Subcutaneous abdominal adipose tissue (tissue), 5 donors: ENCODE measurements at regions not wholly inside any gene's neighbourhood (a gene's known extent, or its start where the extent isn't known, plus 50 kb on each side); places are given as distances from the start of the nearest gene placed in this dataset.
A peak's percentile ranks its signal among the peaks of the same experiment; 100 is the strongest.
"Not testable (repeated sequence)": the region's sequence is repeated elsewhere in the genome, so short reads cannot be mapped to it uniquely, and the experiment has no call there.

Experiments used
- H3K27ac ChIP-seq: one replicate; pipeline ENCODE4 v1.7.0; 2013; ENCODE audit warnings: low read depth, mild to moderate bottlenecking, inconsistent platforms, low read length, moderate library complexity
- H3K27me3 ChIP-seq, 5 donors: one replicate each; pipeline ENCODE4 v1.7.0; 2013; ENCODE audit warnings: low read length in 5 of 5, inconsistent platforms in 1 of 5; ENCODE audit not compliant: control insufficient read depth in 5 of 5, insufficient read depth in 4 of 5
- H3K36me3 ChIP-seq, 5 donors: one replicate each; pipeline ENCODE4 v1.7.0; 2013; ENCODE audit warnings: low read length in 5 of 5; ENCODE audit not compliant: control insufficient read depth in 5 of 5, insufficient read depth in 5 of 5
- H3K4me1 ChIP-seq, 5 donors: one replicate each; pipeline ENCODE4 v1.7.0; 2013; ENCODE audit warnings: low read length in 5 of 5, mild to moderate bottlenecking in 3 of 5, moderate library complexity in 1 of 5; ENCODE audit not compliant: control insufficient read depth in 5 of 5, insufficient read depth in 5 of 5
- H3K4me3 ChIP-seq, 5 donors: one replicate each; pipeline ENCODE4 v1.7.0; 2013; ENCODE audit warnings: low read length in 5 of 5, low read depth in 1 of 5
- H3K9ac ChIP-seq, 5 donors: one replicate each; pipeline ENCODE4 v1.7.0; 2013; ENCODE audit warnings: low read length in 5 of 5, mild to moderate bottlenecking in 4 of 5, moderate library complexity in 3 of 5
- H3K9me3 ChIP-seq, 5 donors: one replicate each; pipeline ENCODE4 v1.7.0; 2013; ENCODE audit warnings: low read length in 5 of 5; ENCODE audit not compliant: control insufficient read depth in 5 of 5
- donor health status: healthy.
- donor health status: healthy.
- donor health status: healthy.
- donor health status: healthy.
- donor health status: healthy.

- no peak overlapping the region for H3K4me3 ChIP-seq
- H3K9me3 ChIP-seq = no peaks in the 10 kb centered on the region
- peak overlapping the region; percentile 58 for H3K27ac ChIP-seq
- peaks cover 0 to 30% (median 27%) of the 10 kb centered on the region in 5 donors for H3K4me1 ChIP-seq
- H3K27me3 ChIP-seq = no peaks in the 10 kb centered on the region
- no peak overlapping the region for H3K9ac ChIP-seq
- no peaks in the 10 kb centered on the region for H3K36me3 ChIP-seq
Measured at GRCh38 chr1:184836934-184837895, 82.6 kb upstream of the EDEM3 start.

DNA sequence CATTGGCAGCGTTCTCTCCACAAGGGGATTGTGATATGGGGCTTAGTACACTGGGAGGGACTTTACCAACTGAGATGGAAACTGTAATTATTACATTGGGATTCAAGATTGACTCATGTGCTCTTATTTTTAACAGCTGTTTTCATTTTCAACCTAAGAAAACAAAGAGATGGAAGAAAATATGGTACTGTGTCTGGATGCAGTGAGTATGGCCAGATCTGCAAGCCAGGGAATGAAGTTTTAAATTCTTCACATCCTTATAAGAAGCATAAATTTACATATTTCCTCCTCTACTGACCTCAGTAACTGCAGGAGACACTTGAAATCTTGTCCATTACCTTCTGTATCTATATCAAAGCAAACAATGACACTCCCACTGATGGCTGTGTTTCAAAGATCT lies 81.5 kb upstream of the EDEM3 start:
- Histone ChIP-seq H3K4me3 (no peak overlapping the region), H3K27me3 (no peaks in the 10 kb centered on the region), H3K36me3 (peaks cover 0 to 3% (median 0%) of the 10 kb centered on the region in 5 donors), H3K27ac (no peak overlapping the region), H3K9ac (no peak overlapping the region), H3K4me1 (peaks cover 0 to 30% (median 27%) of the 10 kb centered on the region in 5 donors), H3K9me3 (no peaks in the 10 kb centered on the region)

DNA sequence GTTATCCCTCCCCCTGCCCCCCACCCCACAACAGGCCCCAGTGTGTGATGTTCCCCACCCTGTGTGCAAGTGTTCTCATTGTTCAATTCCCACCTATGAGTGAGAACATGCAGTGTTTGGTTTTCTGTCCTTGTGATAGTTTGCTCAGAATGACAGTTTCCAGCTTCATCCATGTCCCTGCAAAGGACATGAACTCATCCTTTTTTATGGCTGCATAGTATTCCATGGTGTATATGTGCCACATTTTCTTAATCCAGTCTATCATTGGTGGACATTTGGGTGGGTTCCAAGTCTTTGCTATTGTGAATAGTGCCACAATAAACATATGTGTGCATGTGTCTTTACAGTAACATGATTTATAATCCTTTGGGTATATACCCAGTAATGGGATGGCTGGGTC lies 79.3 kb upstream of the EDEM3 start:
- H3K36me3 ChIP-seq, H3K27me3 ChIP-seq, H3K9me3 ChIP-seq, H3K4me3 ChIP-seq, H3K9ac ChIP-seq, H3K27ac ChIP-seq: not testable (repeated sequence)
- H3K4me1 ChIP-seq = peaks cover 0 to 26% (median 25%) of the 10 kb centered on the region in 5 donors

DNA sequence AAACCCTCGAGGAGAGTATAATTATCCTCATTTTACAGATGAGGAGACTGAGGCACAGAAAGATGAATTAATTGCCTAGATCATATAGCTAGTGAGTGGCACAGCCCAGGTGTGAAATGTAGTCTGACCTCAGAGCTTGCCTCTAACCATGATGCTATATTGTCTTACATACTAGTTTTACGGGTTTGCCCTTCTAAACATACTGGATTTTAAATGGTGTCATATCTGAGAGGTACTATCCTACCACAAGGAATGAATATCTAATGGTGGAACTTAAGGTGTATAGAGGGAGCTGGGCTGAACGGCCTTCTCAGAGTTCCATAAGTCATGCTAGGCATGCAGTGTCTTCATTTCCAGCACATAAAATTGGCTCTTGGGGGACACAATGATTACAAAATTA lies 77.9 kb upstream of the EDEM3 start:
- no peak overlapping the region for H3K4me3 ChIP-seq
- H3K27me3 ChIP-seq = no peaks in the 10 kb centered on the region
- peaks cover 0 to 12% (median 10%) of the 10 kb centered on the region in 5 donors for H3K4me1 ChIP-seq
- H3K9ac ChIP-seq = no peak overlapping the region
- H3K27ac ChIP-seq = no peak overlapping the region
- H3K9me3 ChIP-seq = no peaks in the 10 kb centered on the region
- peaks cover 0 to 3% (median 0%) of the 10 kb centered on the region in 5 donors for H3K36me3 ChIP-seq

- not testable (repeated sequence) for H3K4me3 ChIP-seq, H3K9ac ChIP-seq, H3K9me3 ChIP-seq, H3K36me3 ChIP-seq, H3K27me3 ChIP-seq, H3K27ac ChIP-seq
- H3K4me1 ChIP-seq = peaks cover 0 to 18% (median 8%) of the 10 kb centered on the region in 5 donors
Measured at GRCh38 chr1:184829496-184829895, 74.8 kb upstream of the EDEM3 start.

GRCh38 chr1:184828369-184828717 lies 73.7 kb upstream of the EDEM3 start:
- Histone ChIP-seq H3K27ac (no peak overlapping the region), H3K36me3 (peaks cover 0 to 3% (median 0%) of the 10 kb centered on the region in 5 donors), H3K9ac (no peak overlapping the region), H3K9me3 (no peaks in the 10 kb centered on the region), H3K4me3 (no peak overlapping the region), H3K27me3 (no peaks in the 10 kb centered on the region), H3K4me1 (peaks cover 0 to 28% (median 12%) of the 10 kb centered on the region in 5 donors)

- no peaks in the 10 kb centered on the region for H3K27me3 ChIP-seq
- H3K9me3 ChIP-seq = no peaks in the 10 kb centered on the region
- H3K36me3 ChIP-seq = peaks cover 0 to 4% (median 0%) of the 10 kb centered on the region in 5 donors
- peak overlapping the region; percentile 14 for H3K27ac ChIP-seq
- H3K9ac ChIP-seq = no peak overlapping the region
- no peak overlapping the region for H3K4me3 ChIP-seq
- peaks cover 0 to 34% (median 12%) of the 10 kb centered on the region in 5 donors for H3K4me1 ChIP-seq
Measured at GRCh38 chr1:184827600-184828368, 73.1 kb upstream of the EDEM3 start.

- peaks cover 0 to 42% (median 12%) of the 10 kb centered on the region in 5 donors for H3K4me1 ChIP-seq
- H3K27ac ChIP-seq = no peak overlapping the region
- no peaks in the 10 kb centered on the region for H3K27me3 ChIP-seq
- peaks cover 0 to 13% (median 3%) of the 10 kb centered on the region in 5 donors for H3K36me3 ChIP-seq
- H3K9me3 ChIP-seq = no peaks in the 10 kb centered on the region
- H3K9ac ChIP-seq = no peak overlapping the region
- no peak overlapping the region for H3K4me3 ChIP-seq
Measured at GRCh38 chr1:184826001-184826400, 71.3 kb upstream of the EDEM3 start.

DNA sequence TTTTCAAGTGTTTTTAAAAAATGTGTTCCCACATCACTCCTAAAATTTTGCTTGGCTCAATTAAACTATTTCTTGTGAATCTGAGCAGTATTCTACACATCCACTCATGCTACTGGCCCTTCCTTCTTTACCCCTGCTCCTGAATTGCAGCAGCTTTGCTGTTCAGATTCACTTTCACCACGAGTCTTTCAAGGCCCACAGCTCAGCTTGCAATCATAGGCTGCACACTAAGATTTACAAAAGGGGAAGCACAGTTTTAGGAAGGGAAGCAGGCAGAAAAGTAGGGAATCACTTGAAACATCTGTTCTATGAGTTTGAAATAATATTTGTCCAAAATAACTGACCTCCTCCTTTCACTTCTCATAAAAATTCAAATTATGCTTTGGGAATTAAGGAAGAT lies 70.9 kb upstream of the EDEM3 start:
- no peak overlapping the region for H3K4me3 ChIP-seq
- no peak overlapping the region for H3K27ac ChIP-seq
- no peaks in the 10 kb centered on the region for H3K27me3 ChIP-seq
- H3K9me3 ChIP-seq = no peaks in the 10 kb centered on the region
- peaks cover 0 to 47% (median 12%) of the 10 kb centered on the region in 5 donors for H3K4me1 ChIP-seq
- no peak overlapping the region for H3K9ac ChIP-seq
- peaks cover 0 to 17% (median 3%) of the 10 kb centered on the region in 5 donors for H3K36me3 ChIP-seq
